Skeletal muscle tissue (tissue), 3 donors: ENCODE measurements at regions not wholly inside any gene's neighbourhood (a gene's known extent, or its start where the extent isn't known, plus 50 kb on each side); places are given as distances from the start of the nearest gene placed in this dataset.
A peak's percentile ranks its signal among the peaks of the same experiment; 100 is the strongest.

Source experiments
- H3K27ac ChIP-seq: one replicate; pipeline ENCODE4 v1.7.0; 2013; ENCODE audit warnings: mild to moderate bottlenecking, low read depth, low read length, inconsistent platforms
- H3K27me3 ChIP-seq, 3 donors: one replicate each; pipeline ENCODE4 v1.7.0; 2013; ENCODE audit warnings: low read length in 3 of 3; ENCODE audit not compliant: control insufficient read depth in 3 of 3, insufficient read depth in 3 of 3
- H3K36me3 ChIP-seq, 3 donors: one replicate each; pipeline ENCODE4 v1.7.0; 2013; ENCODE audit warnings: low read length in 3 of 3; ENCODE audit not compliant: control insufficient read depth in 3 of 3, insufficient read depth in 3 of 3
- H3K4me1 ChIP-seq, 3 donors: one replicate each; pipeline ENCODE4 v1.7.0; 2013; ENCODE audit warnings: low read length in 3 of 3, mild to moderate bottlenecking in 3 of 3; ENCODE audit not compliant: control insufficient read depth in 3 of 3, insufficient read depth in 3 of 3
- H3K4me3 ChIP-seq, 3 donors: one replicate each; pipeline ENCODE4 v1.7.0; 2013; ENCODE audit warnings: low read length in 3 of 3
- H3K9ac ChIP-seq, 3 donors: one replicate each; pipeline ENCODE4 v1.7.0; 2013; ENCODE audit warnings: low read length in 3 of 3, mild to moderate bottlenecking in 3 of 3, moderate library complexity in 2 of 3, low read depth in 1 of 3
- H3K9me3 ChIP-seq, 3 donors: one replicate each; pipeline ENCODE4 v1.7.0; 2013; ENCODE audit warnings: low read length in 3 of 3; ENCODE audit not compliant: control insufficient read depth in 3 of 3
- donor health status: Osteomylitis.

DNA sequence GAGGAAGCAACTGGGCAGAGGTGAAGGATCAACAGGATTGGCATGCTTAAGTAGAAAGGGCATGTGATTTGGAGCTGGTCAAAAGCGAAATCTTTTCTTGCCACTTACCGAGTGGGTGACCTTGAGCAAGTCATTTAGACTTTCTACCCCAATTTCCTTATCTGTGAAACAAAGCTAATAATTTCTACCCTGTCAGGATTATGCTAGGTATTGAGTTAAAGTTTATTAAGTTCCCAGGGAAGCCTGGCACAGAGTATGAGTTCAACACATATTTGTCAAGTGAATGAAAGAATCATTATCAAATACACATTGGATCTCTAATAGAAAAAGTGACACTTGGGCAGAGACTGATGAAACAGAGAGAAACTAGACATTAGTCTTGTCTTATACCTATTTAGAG, 66.4 kb upstream of the FRMD4B start:
- H3K27ac ChIP-seq = no peak overlapping the region
- H3K4me3 ChIP-seq = no peak overlapping the region
- H3K4me1 ChIP-seq = no peaks in the 10 kb centered on the region
- H3K27me3 ChIP-seq = no peaks in the 10 kb centered on the region
- H3K36me3 ChIP-seq = no peaks in the 10 kb centered on the region
- H3K9me3 ChIP-seq = no peaks in the 10 kb centered on the region
- no peak overlapping the region for H3K9ac ChIP-seq

GRCh38 chr3:69451594-69451993, 65.7 kb upstream of the FRMD4B start:
- H3K4me1 ChIP-seq = no peaks in the 10 kb centered on the region
- H3K9me3 ChIP-seq = no peaks in the 10 kb centered on the region
- no peak overlapping the region for H3K4me3 ChIP-seq
- no peak overlapping the region for H3K9ac ChIP-seq
- H3K36me3 ChIP-seq = no peaks in the 10 kb centered on the region
- no peak overlapping the region for H3K27ac ChIP-seq
- H3K27me3 ChIP-seq = no peaks in the 10 kb centered on the region

DNA sequence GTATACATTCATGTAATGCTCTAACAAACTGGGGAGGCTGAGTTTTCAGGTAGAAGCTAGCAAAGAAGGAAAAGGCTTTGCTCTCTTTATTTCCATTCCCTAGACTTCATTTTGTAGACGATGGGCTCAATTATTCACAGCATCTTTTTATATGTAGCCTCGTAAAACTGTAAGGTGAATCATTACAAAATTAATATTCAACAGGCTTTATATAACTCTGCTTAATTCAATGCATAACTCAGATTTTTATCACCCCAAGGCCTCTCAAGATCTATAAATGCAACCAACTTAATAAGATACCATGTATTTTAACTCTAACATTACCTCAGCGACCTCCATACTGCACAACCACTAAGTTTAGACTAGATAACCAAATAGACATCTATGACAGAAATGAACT, 63.0 kb upstream of the FRMD4B start:
- Histone ChIP-seq H3K9me3 (no peaks in the 10 kb centered on the region), H3K36me3 (no peaks in the 10 kb centered on the region), H3K9ac (no peak overlapping the region), H3K4me1 (peaks cover 0 to 6% (median 3%) of the 10 kb centered on the region in 3 donors), H3K4me3 (no peak overlapping the region), H3K27me3 (no peaks in the 10 kb centered on the region), H3K27ac (no peak overlapping the region)

GRCh38 chr3:69446402-69447072, 60.6 kb upstream of the FRMD4B start:
- H3K4me1 ChIP-seq = peaks cover 0 to 6% (median 3%) of the 10 kb centered on the region in 3 donors
- no peaks in the 10 kb centered on the region for H3K9me3 ChIP-seq
- no peak overlapping the region for H3K4me3 ChIP-seq
- H3K27ac ChIP-seq = no peak overlapping the region
- no peaks in the 10 kb centered on the region for H3K36me3 ChIP-seq
- H3K9ac ChIP-seq = no peak overlapping the region
- no peaks in the 10 kb centered on the region for H3K27me3 ChIP-seq

GRCh38 chr3:69445498-69445897, 59.6 kb upstream of the FRMD4B start:
- peak overlapping the region in 2 of 3 donors; percentile 19 to 47 for H3K4me3 ChIP-seq
- no peaks in the 10 kb centered on the region for H3K9me3 ChIP-seq
- no peak overlapping the region for H3K9ac ChIP-seq
- no peaks in the 10 kb centered on the region for H3K27me3 ChIP-seq
- H3K27ac ChIP-seq = no peak overlapping the region
- H3K4me1 ChIP-seq = peaks cover 0 to 6% (median 3%) of the 10 kb centered on the region in 3 donors
- H3K36me3 ChIP-seq = no peaks in the 10 kb centered on the region

GRCh38 chr3:69445024-69445423, 59.1 kb upstream of the FRMD4B start:
- Histone ChIP-seq H3K4me1 (peaks cover 0 to 6% (median 3%) of the 10 kb centered on the region in 3 donors), H3K36me3 (no peaks in the 10 kb centered on the region), H3K27ac (no peak overlapping the region), H3K4me3 (peak overlapping the region; percentile 19 to 47 (median 42)), H3K9me3 (no peaks in the 10 kb centered on the region), H3K27me3 (no peaks in the 10 kb centered on the region), H3K9ac (no peak overlapping the region)

GRCh38 chr3:69443457-69443920, 57.6 kb upstream of the FRMD4B start:
- Histone ChIP-seq H3K4me1 (peaks cover 0 to 6% (median 3%) of the 10 kb centered on the region in 3 donors), H3K36me3 (no peaks in the 10 kb centered on the region), H3K4me3 (no peak overlapping the region), H3K27me3 (no peaks in the 10 kb centered on the region), H3K9ac (no peak overlapping the region), H3K27ac (no peak overlapping the region), H3K9me3 (no peaks in the 10 kb centered on the region)

GRCh38 chr3:69442771-69443311, 57.0 kb upstream of the FRMD4B start:
- Histone ChIP-seq H3K4me1 (peaks cover 0 to 6% (median 3%) of the 10 kb centered on the region in 3 donors), H3K27me3 (no peaks in the 10 kb centered on the region), H3K27ac (no peak overlapping the region), H3K9ac (no peak overlapping the region), H3K36me3 (no peaks in the 10 kb centered on the region), H3K4me3 (no peak overlapping the region), H3K9me3 (no peaks in the 10 kb centered on the region)

- Histone ChIP-seq H3K27ac (no peak overlapping the region), H3K9ac (no peak overlapping the region), H3K27me3 (no peaks in the 10 kb centered on the region), H3K4me3 (no peak overlapping the region), H3K4me1 (peaks cover 0 to 6% (median 3%) of the 10 kb centered on the region in 3 donors), H3K9me3 (no peaks in the 10 kb centered on the region), H3K36me3 (no peaks in the 10 kb centered on the region)
Measured at GRCh38 chr3:69441732-69442131, 55.8 kb upstream of the FRMD4B start.

- Histone ChIP-seq H3K4me3 (no peak overlapping the region), H3K9ac (no peak overlapping the region), H3K27ac (no peak overlapping the region), H3K27me3 (no peaks in the 10 kb centered on the region), H3K9me3 (no peaks in the 10 kb centered on the region), H3K36me3 (no peaks in the 10 kb centered on the region), H3K4me1 (peaks cover 0 to 6% (median 3%) of the 10 kb centered on the region in 3 donors)
Measured at GRCh38 chr3:69441040-69441439, 55.2 kb upstream of the FRMD4B start.
